SH-SY5Y (cell line): ENCODE measurements at regions not wholly inside any gene's neighbourhood (a gene's known extent, or its start where the extent isn't known, plus 50 kb on each side); places are given as distances from the start of the nearest gene placed in this dataset.

Source experiments
- GATA2 ChIP-seq: IDR thresholded peaks from 2 replicates; pipeline ENCODE4 v1.6.1; 2011; ENCODE audit warnings: mild to moderate bottlenecking, low read depth, low read length
- GATA3 ChIP-seq: IDR thresholded peaks from 2 replicates; pipeline ENCODE4 v1.6.1; 2011; ENCODE audit warnings: low read depth, mild to moderate bottlenecking, low read length, moderate library complexity

GRCh38 chr10:21249435-21249834 is 276.0 kb downstream of the SKIDA1 start:
- no peak for TF ChIP-seq GATA2
- TF ChIP-seq GATA3: no peak
